ENCODE measurements at regions not wholly inside any gene's neighbourhood (a gene's known extent, or its start where the extent isn't known, plus 50 kb on each side); places are given as distances from the start of the nearest gene placed in this dataset.

DNA sequence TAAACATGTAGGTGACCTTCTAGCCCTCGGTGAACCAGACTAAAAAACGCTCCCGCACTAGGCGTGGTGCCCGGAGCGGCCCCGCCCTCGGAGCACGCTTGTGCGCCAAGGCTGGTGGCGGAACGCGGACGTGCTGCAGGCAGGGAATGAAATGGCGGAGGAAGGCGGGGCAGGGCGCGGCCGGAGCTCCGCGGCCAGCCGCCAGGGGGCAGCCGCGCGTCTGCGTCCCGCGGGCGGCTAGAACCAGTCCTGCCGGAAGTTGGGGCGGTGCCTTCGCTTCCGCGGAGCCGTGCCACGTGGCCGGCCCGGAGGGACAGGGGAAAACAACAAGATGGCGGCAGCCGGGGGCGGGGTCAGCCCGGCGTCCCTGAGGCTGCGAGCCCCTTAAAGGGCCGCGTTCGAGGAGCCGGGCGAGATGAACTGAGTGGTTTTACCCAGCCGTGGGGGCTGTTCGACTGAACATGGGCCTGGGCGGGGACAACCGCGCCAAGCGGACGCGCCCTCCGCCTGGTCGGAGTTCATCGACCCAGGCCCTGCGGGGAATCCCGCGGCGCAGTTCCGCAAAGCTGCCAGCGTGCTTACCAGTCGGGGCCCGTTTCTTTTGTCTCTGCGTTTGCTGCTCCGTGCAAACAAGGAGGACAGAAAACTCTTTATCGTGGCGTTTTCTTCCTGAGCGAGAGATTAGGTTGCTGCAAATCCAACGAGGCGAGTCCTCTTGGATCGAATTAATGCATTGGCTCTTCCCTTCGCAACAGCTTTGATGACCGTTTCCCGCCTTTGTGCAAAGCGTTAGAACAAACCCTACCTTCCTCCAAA lies 90.9 kb upstream of the CHD2 start (continued):
- TF ChIP-seq TFDP1 (CRISPR knock-in tag; IDR thresholded peaks at IDR 0.05; ENCODE audit: borderline replicate concordance) (peak; percentile 80; the same call in 1 of the 2 replicates), ASH2L (IDR thresholded peaks at IDR 0.05; ENCODE audit: insufficient read length, low read depth, low read length) (peak; percentile 81), ZNF558 (CRISPR knock-in tag; IDR thresholded peaks at IDR 0.05; ENCODE audit: borderline replicate concordance) (no peak; the same call in 1 of the 2 replicates), ZMAT3 (CRISPR knock-in tag; conservative IDR thresholded peaks at IDR 0.05) (peak; percentile 93; the same call in 1 of the 2 replicates), HDAC6 (IDR thresholded peaks at IDR 0.05; ENCODE audit: low read depth, low read length) (no peak), ZBTB8A (CRISPR knock-in tag; IDR thresholded peaks at IDR 0.05; ENCODE audit: borderline replicate concordance, low read depth) (no peak), ZC3H4 (CRISPR knock-in tag; IDR thresholded peaks at IDR 0.05; ENCODE audit: borderline replicate concordance) (no peak), YEATS4 (CRISPR knock-in tag; IDR thresholded peaks at IDR 0.05; ENCODE audit: borderline replicate concordance) (peak; percentile 100), SMAD9 (CRISPR knock-in tag; IDR thresholded peaks at IDR 0.05) (no peak; the same call in 1 of the 2 replicates), SMYD3 (CRISPR knock-in tag; IDR thresholded peaks at IDR 0.05) (peak; percentile 77; the same call in 1 of the 2 replicates), ZMYM4 (CRISPR knock-in tag; IDR thresholded peaks at IDR 0.05) (peak; percentile 99), HMG20B (CRISPR knock-in tag; conservative IDR thresholded peaks at IDR 0.05) (peak; percentile 7; the same call in 1 of the 2 replicates), ZNF788 (CRISPR knock-in tag; IDR thresholded peaks at IDR 0.05; ENCODE audit: borderline replicate concordance) (peak; percentile 89; the same call in 1 of the 2 replicates), RNF219 (CRISPR knock-in tag; IDR thresholded peaks at IDR 0.05) (no peak; the same call in 1 of the 2 replicates), NFYB (CRISPR knock-in tag; IDR thresholded peaks at IDR 0.05) (peak; percentile 48), ZFP36 (IDR thresholded peaks at IDR 0.05; ENCODE audit: borderline replicate concordance, low read depth, low read length, partially characterized antibody) (no peak), JARID2 (CRISPR knock-in tag; IDR thresholded peaks at IDR 0.05; ENCODE audit: insufficient replicate concordance) (no peak), PHF20 (CRISPR knock-in tag; IDR thresholded peaks at IDR 0.05) (peak; percentile 53; the same call in 1 of the 2 replicates), ZNF562 (CRISPR knock-in tag; IDR thresholded peaks at IDR 0.05; ENCODE audit: borderline replicate concordance) (no peak)
- TF ChIP-seq, protein P1, sequence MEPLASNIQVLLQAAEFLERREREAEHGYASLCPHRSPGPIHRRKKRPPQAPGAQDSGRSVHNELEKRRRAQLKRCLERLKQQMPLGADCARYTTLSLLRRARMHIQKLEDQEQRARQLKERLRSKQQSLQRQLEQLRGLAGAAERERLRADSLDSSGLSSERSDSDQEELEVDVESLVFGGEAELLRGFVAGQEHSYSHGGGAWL (CRISPR knock-in tag; IDR thresholded peaks at IDR 0.05), result peak; percentile 93
- TF ChIP-seq, protein P2, sequence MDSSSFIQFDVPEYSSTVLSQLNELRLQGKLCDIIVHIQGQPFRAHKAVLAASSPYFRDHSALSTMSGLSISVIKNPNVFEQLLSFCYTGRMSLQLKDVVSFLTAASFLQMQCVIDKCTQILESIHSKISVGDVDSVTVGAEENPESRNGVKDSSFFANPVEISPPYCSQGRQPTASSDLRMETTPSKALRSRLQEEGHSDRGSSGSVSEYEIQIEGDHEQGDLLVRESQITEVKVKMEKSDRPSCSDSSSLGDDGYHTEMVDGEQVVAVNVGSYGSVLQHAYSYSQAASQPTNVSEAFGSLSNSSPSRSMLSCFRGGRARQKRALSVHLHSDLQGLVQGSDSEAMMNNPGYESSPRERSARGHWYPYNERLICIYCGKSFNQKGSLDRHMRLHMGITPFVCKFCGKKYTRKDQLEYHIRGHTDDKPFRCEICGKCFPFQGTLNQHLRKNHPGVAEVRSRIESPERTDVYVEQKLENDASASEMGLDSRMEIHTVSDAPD (CRISPR knock-in tag; IDR thresholded peaks at IDR 0.05), result peak; percentile 84
- TF ChIP-seq, protein P3, sequence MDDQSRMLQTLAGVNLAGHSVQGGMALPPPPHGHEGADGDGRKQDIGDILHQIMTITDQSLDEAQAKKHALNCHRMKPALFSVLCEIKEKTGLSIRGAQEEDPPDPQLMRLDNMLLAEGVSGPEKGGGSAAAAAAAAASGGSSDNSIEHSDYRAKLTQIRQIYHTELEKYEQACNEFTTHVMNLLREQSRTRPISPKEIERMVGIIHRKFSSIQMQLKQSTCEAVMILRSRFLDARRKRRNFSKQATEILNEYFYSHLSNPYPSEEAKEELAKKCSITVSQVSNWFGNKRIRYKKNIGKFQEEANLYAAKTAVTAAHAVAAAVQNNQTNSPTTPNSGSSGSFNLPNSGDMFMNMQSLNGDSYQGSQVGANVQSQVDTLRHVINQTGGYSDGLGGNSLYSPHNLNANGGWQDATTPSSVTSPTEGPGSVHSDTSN (CRISPR knock-in tag; IDR thresholded peaks at IDR 0.05; ENCODE audit: borderline replicate concordance), result no peak
